ENCODE measurements at regions not wholly inside any gene's neighbourhood (a gene's known extent, or its start where the extent isn't known, plus 50 kb on each side); places are given as distances from the start of the nearest gene placed in this dataset.
"Not testable (repeated sequence)": the region's sequence is repeated elsewhere in the genome, so short reads cannot be mapped to it uniquely, and the experiment has no call there.

- WGBS (ENCODE audit: insufficient coverage), result 56% methylated on average over 1 of the region's 2 CpGs
Observed at GRCh38 chr1:60664086-60664625, 418.2 kb upstream of the NFIA start.

GRCh38 chr1:60662486-60663044 lies 419.8 kb upstream of the NFIA start:
- no peak overlapping the region for H3K4me3 ChIP-seq (ENCODE audit: low read depth, low read length)
- 82% methylated on average over 3 of the region's 3 CpGs for WGBS (ENCODE audit: insufficient coverage)
- H3K36me3 ChIP-seq (ENCODE audit: control insufficient read depth, insufficient read depth, low read length), result no peaks in the 10 kb centered on the region
- no peaks in the 10 kb centered on the region for H3K27me3 ChIP-seq (ENCODE audit: control insufficient read depth, insufficient read depth, low read length)
- H3K9me3 ChIP-seq (ENCODE audit: control insufficient read depth, insufficient read depth, low read length), result no peaks in the 10 kb centered on the region
- DNase-seq (ENCODE audit: low read depth in 4 of 6, low spot score in 6 of 6), result peak in 2 of 6 donors; percentile 27 to 51
- no peak overlapping the region for H3K27ac ChIP-seq (ENCODE audit: low read depth, low read length)
- peaks cover 3% of the 10 kb centered on the region for H3K4me1 ChIP-seq (ENCODE audit: control insufficient read depth, insufficient read depth, low read length)

More at GRCh38 chr1:60664086-60664625, 418.2 kb upstream of the NFIA start:
- no peak overlapping the region for H3K27ac ChIP-seq (ENCODE audit: low read depth, low read length)
- H3K4me3 ChIP-seq (ENCODE audit: low read depth, low read length), result no peak overlapping the region
- no peaks in the 10 kb centered on the region for H3K9me3 ChIP-seq (ENCODE audit: control insufficient read depth, insufficient read depth, low read length)
- H3K36me3 ChIP-seq (ENCODE audit: control insufficient read depth, insufficient read depth, low read length), result no peaks in the 10 kb centered on the region
- DNase-seq (ENCODE audit: low read depth in 4 of 6, low spot score in 6 of 6), result peak in 3 of 6 donors; percentile 17 to 74 (median 54)
- H3K27me3 ChIP-seq (ENCODE audit: control insufficient read depth, insufficient read depth, low read length), result no peaks in the 10 kb centered on the region
- H3K4me1 ChIP-seq (ENCODE audit: control insufficient read depth, insufficient read depth, low read length), result peaks cover 3% of the 10 kb centered on the region

GRCh38 chr1:60657926-60658325 lies 424.4 kb upstream of the NFIA start:
- no peaks in the 10 kb centered on the region for H3K36me3 ChIP-seq (ENCODE audit: control insufficient read depth, insufficient read depth, low read length)
- DNase-seq (ENCODE audit: low read depth in 4 of 6, low spot score in 6 of 6), result peak in 1 of 6 donors; percentile 49
- H3K4me1 ChIP-seq (ENCODE audit: control insufficient read depth, insufficient read depth, low read length), result peaks cover under 1% of the 10 kb centered on the region
- 88% methylated on average over 4 of the region's 4 CpGs for WGBS (ENCODE audit: insufficient coverage)
- H3K9me3 ChIP-seq (ENCODE audit: control insufficient read depth, insufficient read depth, low read length), result no peaks in the 10 kb centered on the region
- no peak overlapping the region for H3K4me3 ChIP-seq (ENCODE audit: low read depth, low read length)
- H3K27me3 ChIP-seq (ENCODE audit: control insufficient read depth, insufficient read depth, low read length), result no peaks in the 10 kb centered on the region
- no peak overlapping the region for H3K27ac ChIP-seq (ENCODE audit: low read depth, low read length)

- Histone ChIP-seq H3K27ac (ENCODE audit: low read depth, low read length) (no peak overlapping the region), H3K4me3 (ENCODE audit: low read depth, low read length) (no peak overlapping the region), H3K36me3 (ENCODE audit: control insufficient read depth, insufficient read depth, low read length) (no peaks in the 10 kb centered on the region), H3K9me3 (ENCODE audit: control insufficient read depth, insufficient read depth, low read length) (no peaks in the 10 kb centered on the region), H3K4me1 (ENCODE audit: control insufficient read depth, insufficient read depth, low read length) (no peaks in the 10 kb centered on the region), H3K27me3 (ENCODE audit: control insufficient read depth, insufficient read depth, low read length) (no peaks in the 10 kb centered on the region)
- no CpG with 5 or more reads among the region's 2 CpGs for WGBS (ENCODE audit: insufficient coverage)
- peak in 1 of 6 donors; percentile 43 for DNase-seq (ENCODE audit: low read depth in 4 of 6, low spot score in 6 of 6)
Observed at GRCh38 chr1:60655679-60656355, 426.5 kb upstream of the NFIA start.

GRCh38 chr1:60640033-60640551 lies 442.3 kb upstream of the NFIA start:
- H3K4me3 ChIP-seq (ENCODE audit: low read depth, low read length); H3K4me1 ChIP-seq (ENCODE audit: control insufficient read depth, insufficient read depth, low read length); H3K9me3 ChIP-seq (ENCODE audit: control insufficient read depth, insufficient read depth, low read length); DNase-seq (ENCODE audit: low read depth in 4 of 6, low spot score in 6 of 6); H3K27me3 ChIP-seq (ENCODE audit: control insufficient read depth, insufficient read depth, low read length); H3K27ac ChIP-seq (ENCODE audit: low read depth, low read length); H3K36me3 ChIP-seq (ENCODE audit: control insufficient read depth, insufficient read depth, low read length): not testable (repeated sequence)
- 96% methylated on average over 23 of the region's 32 CpGs for WGBS (ENCODE audit: insufficient coverage)

- Histone ChIP-seq H3K9me3 (ENCODE audit: control insufficient read depth, insufficient read depth, low read length) (no peaks in the 10 kb centered on the region), H3K27me3 (ENCODE audit: control insufficient read depth, insufficient read depth, low read length) (no peaks in the 10 kb centered on the region), H3K27ac (ENCODE audit: low read depth, low read length) (no peak overlapping the region), H3K36me3 (ENCODE audit: control insufficient read depth, insufficient read depth, low read length) (no peaks in the 10 kb centered on the region), H3K4me3 (ENCODE audit: low read depth, low read length) (no peak overlapping the region), H3K4me1 (ENCODE audit: control insufficient read depth, insufficient read depth, low read length) (no peaks in the 10 kb centered on the region)
- DNase-seq (ENCODE audit: low read depth in 4 of 6, low spot score in 6 of 6), result no peak
Observed at GRCh38 chr1:60639287-60639686, 443.1 kb upstream of the NFIA start.

GRCh38 chr1:60637651-60638050 lies 444.7 kb upstream of the NFIA start:
- H3K27me3 ChIP-seq (ENCODE audit: control insufficient read depth, insufficient read depth, low read length), result no peaks in the 10 kb centered on the region
- no peaks in the 10 kb centered on the region for H3K9me3 ChIP-seq (ENCODE audit: control insufficient read depth, insufficient read depth, low read length)
- H3K4me1 ChIP-seq (ENCODE audit: control insufficient read depth, insufficient read depth, low read length), result no peaks in the 10 kb centered on the region
- no peaks in the 10 kb centered on the region for H3K36me3 ChIP-seq (ENCODE audit: control insufficient read depth, insufficient read depth, low read length)
- no peak for DNase-seq (ENCODE audit: low read depth in 4 of 6, low spot score in 6 of 6)
- WGBS (ENCODE audit: insufficient coverage), result 40% methylated on average over 1 of the region's 1 CpG
- peak overlapping the region; percentile 64 for H3K27ac ChIP-seq (ENCODE audit: low read depth, low read length)
- H3K4me3 ChIP-seq (ENCODE audit: low read depth, low read length), result no peak overlapping the region

GRCh38 chr1:60636946-60637345 lies 445.4 kb upstream of the NFIA start:
- Histone ChIP-seq H3K4me3 (ENCODE audit: low read depth, low read length) (no peak overlapping the region), H3K4me1 (ENCODE audit: control insufficient read depth, insufficient read depth, low read length) (no peaks in the 10 kb centered on the region), H3K9me3 (ENCODE audit: control insufficient read depth, insufficient read depth, low read length) (no peaks in the 10 kb centered on the region), H3K27ac (ENCODE audit: low read depth, low read length) (peak overlapping the region; percentile 64), H3K36me3 (ENCODE audit: control insufficient read depth, insufficient read depth, low read length) (no peaks in the 10 kb centered on the region), H3K27me3 (ENCODE audit: control insufficient read depth, insufficient read depth, low read length) (no peaks in the 10 kb centered on the region)
- DNase-seq (ENCODE audit: low read depth in 4 of 6, low spot score in 6 of 6), result peak in 2 of 6 donors; percentile 41 to 55
- no CpG with 5 or more reads among the region's 2 CpGs for WGBS (ENCODE audit: insufficient coverage)

- Histone ChIP-seq H3K27ac (ENCODE audit: low read depth, low read length) (no peak overlapping the region), H3K36me3 (ENCODE audit: control insufficient read depth, insufficient read depth, low read length) (no peaks in the 10 kb centered on the region), H3K27me3 (ENCODE audit: control insufficient read depth, insufficient read depth, low read length) (no peaks in the 10 kb centered on the region), H3K4me3 (ENCODE audit: low read depth, low read length) (no peak overlapping the region), H3K9me3 (ENCODE audit: control insufficient read depth, insufficient read depth, low read length) (no peaks in the 10 kb centered on the region), H3K4me1 (ENCODE audit: control insufficient read depth, insufficient read depth, low read length) (no peaks in the 10 kb centered on the region)
- WGBS (ENCODE audit: insufficient coverage), result 75% methylated on average over 2 of the region's 6 CpGs
- DNase-seq (ENCODE audit: low read depth in 4 of 6, low spot score in 6 of 6), result no peak
Observed at GRCh38 chr1:60634106-60634505, 448.3 kb upstream of the NFIA start.

- WGBS (ENCODE audit: insufficient coverage), result 71% methylated on average over 2 of the region's 2 CpGs
- Histone ChIP-seq H3K9me3 (ENCODE audit: control insufficient read depth, insufficient read depth, low read length) (no peaks in the 10 kb centered on the region), H3K27me3 (ENCODE audit: control insufficient read depth, insufficient read depth, low read length) (no peaks in the 10 kb centered on the region), H3K27ac (ENCODE audit: low read depth, low read length) (no peak overlapping the region), H3K36me3 (ENCODE audit: control insufficient read depth, insufficient read depth, low read length) (no peaks in the 10 kb centered on the region), H3K4me1 (ENCODE audit: control insufficient read depth, insufficient read depth, low read length) (peaks cover 3% of the 10 kb centered on the region), H3K4me3 (ENCODE audit: low read depth, low read length) (no peak overlapping the region)
- DNase-seq (ENCODE audit: low read depth in 4 of 6, low spot score in 6 of 6), result peak in 1 of 6 donors; percentile 41
Observed at GRCh38 chr1:60622486-60622885, 459.9 kb upstream of the NFIA start.

Measured in spinal cord (tissue), 9 donors.